8988T (cell line): ENCODE measurements at regions not wholly inside any gene's neighbourhood (a gene's known extent, or its start where the extent isn't known, plus 50 kb on each side); places are given as distances from the start of the nearest gene placed in this dataset.

ENCODE experiments used
- DNase-seq: peaks from one replicate; pipeline ENCODE4 v3.0.0; 2011

DNA sequence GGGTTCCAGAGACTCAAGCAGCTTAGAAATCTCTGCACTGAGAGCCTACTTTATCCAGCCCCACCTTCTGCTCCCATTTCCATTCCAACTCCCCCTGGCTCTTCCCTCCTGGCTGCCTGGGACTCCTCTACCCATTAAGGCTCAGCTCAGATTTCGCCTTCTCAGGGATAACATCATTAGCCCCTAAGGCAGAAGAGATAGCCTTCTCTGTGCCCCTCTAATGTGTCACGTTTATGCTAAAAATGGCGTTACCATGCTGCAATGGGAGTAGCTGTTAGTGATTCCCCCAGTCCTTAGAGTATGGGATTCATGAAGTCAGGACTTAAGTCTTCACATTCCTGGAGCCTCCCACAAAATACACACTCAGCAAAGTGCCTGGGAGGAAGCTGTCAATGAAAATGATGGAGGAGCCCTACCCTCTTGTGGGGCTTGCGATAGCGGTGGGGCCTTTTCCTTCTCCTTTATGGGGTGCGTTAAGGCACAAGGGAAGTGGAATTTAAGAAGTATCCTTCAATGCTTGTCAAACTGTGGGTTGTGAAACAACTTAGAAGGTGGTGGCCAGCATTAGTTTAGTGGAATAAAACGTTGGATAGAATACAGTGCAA, 144.7 kb upstream of the COPS8 start:
- no peak for DNase-seq

DNA sequence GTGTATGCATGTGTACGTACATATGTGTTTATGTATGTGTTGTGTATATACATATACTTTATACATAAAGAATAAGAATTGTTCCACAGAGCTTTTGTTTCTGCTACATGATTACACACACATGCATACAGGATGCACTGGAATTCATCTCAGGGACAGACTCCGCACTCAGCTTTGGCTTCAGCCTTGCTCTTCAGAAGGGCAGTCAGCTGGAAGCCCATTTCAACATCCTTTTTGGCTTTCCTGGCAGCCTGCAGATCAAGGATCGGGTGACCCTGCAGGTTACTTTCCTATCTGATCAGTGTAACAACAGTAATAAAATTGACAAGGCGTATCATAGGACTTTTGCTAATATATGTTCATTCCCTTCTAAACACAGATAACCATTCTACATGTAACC, 144.1 kb upstream of the COPS8 start:
- no peak for DNase-seq

DNA sequence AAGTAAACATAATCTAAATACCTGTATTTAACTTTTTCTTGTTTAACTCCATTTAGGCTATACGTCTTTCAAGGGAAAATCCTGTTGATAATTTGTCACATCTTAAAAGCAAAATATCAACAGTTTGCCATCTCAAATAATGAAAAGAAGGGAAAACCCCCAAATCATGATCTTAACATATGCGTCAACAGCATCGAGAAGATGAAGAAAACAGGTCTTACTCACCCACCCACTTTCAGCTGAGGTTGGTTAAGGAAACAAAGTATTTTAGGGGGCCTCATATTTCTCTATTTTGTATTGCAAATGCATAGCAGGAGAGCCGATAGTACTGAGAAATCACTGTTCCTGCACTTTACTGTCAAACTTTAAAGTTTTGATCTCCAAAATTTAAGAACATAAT, 143.1 kb upstream of the COPS8 start:
- no peak for DNase-seq

DNA sequence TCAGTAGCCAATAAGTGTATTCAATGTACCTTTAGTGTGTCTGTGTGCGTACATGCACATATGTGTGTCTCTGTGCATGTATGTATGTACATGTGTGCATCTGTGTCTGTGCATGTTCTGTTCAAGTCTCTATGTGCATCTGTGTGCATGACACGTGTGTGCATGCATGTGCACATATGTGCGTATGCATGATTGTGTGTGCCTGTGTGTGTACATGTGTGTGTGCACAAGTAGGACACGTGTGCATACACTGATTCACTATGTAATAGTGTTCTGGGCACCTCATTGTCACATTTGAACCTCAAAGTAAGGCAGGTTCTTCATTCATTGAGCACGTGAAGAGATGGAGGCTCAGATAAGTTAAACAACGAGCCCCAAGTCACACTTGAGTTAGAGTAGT, 142.6 kb upstream of the COPS8 start:
- DNase-seq = no peak

DNA sequence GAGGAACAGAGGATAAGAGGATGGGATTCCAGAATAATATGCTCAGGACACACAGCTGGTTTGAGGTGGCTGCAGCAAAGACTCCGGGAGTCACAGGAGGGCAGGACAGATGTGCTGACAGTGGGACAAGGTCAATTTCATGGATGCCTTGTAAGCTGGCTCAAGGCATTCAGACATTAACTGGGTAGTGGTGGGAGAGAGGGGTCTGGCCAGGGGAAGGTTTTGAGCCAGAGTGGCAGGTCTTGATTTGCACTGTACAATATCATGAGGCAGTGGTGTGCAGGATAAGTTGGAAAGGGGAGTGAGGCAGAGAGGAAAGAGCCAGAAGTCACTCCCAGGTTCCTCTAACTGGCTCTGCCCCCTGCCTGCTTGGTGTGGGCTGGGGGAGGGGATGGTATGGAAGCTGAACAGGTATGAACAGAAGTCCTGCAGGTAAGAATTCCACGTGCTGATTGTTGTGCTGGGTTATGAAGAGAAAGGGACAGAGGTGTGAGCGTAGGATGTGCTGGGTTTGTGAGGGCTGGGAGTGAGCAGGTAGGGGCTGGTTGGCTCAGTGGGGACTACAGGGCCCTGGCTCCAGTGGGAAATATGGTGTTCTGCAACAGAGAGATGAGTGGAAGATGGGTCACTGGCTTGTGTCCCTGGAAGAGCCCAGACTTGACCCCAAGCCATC, 141.7 kb upstream of the COPS8 start:
- no peak for DNase-seq

DNA sequence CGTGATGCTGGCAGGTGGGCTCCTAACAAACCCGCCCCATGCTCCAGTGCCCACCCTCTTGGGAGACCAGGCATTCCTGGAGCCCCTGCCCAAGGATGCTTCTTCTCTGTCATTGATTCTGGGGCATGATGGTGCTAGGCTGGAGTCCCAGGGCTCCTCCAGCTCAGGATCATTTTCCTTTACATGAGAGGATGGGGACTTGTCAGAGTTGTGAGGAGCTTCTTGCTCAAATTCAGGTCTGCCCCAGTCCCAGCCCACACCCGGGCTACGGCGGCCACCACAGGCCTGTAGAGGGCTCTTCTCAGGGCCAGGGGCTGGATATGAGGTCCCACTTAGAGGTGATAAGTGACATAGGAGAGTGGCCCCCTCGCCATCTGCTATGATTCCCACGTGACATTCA, 141.1 kb upstream of the COPS8 start:
- DNase-seq = no peak

DNA sequence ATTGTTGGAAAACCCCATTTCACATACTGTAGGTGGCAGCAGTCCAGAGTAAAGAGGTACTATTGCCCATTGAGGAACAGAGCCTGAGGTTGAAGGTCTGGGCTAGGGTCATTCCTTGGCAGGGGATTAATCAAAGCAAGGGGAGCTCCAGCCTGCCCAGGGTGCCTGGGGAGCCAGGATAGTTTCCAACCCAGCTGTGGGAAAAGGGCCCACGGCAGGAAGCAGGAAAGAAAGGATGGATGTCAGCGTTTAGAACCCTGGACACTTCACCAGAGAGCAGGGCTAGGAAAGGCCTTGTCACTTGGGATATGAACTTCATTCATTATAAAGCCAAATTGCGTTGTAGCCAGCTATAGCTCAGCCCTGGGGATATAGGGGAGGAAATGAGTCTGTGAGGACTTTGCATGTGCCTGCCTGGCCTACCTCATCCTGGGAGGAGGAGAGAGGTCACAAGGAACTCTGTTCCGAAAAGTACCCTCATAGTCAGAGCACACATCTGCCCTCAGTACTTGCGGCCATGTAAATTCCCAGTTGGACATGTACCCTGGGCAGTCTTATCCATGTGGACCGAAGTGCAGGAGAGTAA, 140.2 kb upstream of the COPS8 start:
- DNase-seq = no peak

DNA sequence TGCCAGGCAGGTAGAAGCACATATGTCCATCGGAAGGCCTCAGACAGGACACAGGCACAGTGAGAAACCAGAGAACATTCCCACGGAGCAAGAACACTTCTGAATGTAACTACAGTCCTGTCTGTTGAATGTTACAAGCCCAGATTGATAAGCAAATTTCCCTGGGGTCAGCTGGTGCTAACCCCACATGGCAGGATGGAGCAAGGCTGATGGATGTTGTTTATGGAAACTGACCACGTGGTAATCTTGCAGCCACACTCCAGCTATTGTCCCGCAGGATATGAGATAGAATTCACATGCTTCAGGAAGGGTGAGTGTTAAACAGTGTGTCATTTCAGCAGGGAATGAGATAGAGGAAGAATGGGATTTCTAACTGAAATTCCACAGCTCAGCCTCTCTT, 138.8 kb upstream of the COPS8 start:
- no peak for DNase-seq

DNA sequence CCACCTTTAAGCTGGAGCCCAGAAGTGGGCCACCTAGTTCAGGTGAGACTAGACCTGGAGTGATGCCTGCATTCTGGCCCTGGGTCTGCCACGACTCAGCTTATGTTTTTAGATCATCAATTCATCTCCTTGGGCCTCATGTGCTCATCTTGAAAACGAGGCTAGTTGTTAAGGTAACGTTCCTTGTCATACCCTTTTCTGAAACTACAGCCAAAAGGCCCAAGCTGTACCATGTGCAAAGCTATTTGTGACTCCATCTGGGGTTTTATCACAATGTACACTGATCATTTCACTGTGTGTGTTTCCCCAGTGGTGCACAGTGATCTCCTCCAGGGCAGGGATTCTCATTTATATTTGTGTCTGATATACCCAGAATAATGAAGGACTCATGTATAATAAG, 138.4 kb upstream of the COPS8 start:
- no peak for DNase-seq

DNA sequence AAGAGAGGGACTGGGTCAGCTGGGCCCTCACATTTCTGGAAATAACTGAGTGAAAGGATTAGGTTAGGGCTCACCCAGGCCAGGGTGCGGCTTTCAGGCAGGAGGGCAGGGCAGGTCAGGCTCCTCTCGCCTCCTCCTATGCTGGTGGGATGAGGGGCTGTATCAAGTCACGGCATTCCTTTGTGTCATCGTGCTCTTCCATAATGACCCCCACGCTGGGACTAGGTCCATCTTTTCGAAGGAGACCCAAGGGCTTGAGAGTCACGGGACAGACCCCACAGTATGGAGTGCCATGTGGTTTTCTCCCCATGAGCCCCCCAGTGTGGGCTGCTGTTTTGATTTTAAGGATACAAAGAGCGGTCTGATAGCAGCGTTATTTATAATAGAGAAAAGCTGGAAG, 137.8 kb upstream of the COPS8 start:
- no peak for DNase-seq

DNA sequence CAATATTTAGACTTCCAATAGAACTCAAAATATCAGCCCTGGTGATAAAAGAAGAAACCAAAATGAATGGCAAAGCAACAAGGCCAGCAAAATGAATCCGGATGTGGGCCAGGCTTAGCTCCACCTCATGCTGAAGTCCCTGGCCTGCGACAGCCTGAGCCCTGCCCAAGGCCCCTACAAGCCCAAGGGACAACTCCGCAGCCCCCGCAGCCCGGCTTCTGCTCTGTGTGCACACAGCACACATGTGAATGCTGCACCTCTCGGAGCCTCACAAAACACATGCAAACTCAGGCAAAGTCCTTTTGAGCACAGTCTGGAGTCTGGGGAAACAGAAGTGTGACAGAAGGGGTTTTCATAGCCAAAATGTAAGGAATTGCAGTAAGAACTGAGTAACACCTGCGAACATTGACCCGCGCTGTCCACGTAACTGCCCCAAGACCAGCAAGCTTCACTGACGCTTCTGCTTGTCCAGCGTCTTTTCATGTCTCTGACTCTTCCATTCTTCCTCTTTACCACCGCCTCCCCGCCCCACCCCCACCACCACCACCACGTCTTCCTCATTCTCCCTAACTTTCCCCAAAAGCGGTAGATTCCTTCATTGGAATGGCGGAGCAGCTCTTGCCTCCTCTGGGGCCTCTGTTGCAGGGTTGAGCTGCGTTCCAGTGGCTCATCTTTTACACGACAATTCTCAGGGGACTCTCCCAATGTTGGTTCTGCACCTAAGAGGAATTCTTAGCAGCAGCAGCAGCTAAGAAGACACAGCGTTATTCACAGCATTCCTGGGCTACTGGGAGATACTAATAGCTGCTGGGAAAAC, 136.4 kb upstream of the COPS8 start:
- no peak for DNase-seq

DNA sequence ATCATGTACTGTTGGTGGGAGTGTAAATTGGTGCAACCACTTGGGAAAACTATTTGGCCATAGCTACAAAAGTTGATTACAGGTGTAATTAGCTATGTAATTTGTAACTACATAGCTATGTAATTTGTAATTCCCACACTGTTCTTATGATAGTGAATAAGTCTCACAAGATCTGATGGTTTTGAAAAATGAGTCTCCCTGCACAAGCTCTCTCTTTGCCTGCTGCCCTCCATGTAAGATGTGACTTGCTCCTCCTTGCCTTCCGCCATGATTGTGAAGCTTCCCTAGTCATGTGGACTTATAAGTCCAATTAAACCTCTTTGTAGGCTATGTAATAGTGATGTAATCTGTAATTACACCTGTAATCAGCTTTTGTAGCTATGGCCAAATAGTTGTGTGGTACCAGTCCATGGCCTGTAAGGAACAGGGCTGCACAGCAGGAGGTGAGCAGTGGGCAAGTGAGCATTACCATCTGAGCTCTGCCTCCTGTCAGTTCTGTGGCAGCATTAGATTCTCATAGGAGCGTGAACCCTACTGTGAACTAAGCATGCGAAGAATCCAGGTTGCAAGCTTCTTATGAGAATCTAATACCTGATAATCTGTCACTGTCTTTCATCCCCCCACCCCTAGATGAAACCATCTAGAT, 133.7 kb upstream of the COPS8 start:
- DNase-seq = no peak

DNA sequence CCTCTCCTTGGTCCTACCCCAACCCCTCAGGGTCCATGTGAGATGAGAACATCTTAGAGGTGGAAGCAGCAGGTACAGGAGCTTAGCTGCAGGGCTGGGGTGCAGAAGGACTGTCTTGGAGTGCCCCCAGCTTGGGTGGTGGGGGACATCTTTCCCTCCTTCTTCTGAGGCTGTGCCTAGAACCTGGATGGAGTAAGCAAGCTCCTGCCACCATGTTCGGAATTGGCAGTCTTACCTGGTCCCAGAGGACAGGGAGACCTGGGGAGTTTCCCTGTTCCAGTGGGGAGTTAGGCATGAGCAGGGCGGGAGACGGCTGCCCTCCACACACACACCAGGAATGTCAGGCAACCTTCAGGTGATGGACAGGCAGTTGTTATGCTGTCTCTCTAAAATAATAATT, 131.0 kb upstream of the COPS8 start:
- DNase-seq = no peak

DNA sequence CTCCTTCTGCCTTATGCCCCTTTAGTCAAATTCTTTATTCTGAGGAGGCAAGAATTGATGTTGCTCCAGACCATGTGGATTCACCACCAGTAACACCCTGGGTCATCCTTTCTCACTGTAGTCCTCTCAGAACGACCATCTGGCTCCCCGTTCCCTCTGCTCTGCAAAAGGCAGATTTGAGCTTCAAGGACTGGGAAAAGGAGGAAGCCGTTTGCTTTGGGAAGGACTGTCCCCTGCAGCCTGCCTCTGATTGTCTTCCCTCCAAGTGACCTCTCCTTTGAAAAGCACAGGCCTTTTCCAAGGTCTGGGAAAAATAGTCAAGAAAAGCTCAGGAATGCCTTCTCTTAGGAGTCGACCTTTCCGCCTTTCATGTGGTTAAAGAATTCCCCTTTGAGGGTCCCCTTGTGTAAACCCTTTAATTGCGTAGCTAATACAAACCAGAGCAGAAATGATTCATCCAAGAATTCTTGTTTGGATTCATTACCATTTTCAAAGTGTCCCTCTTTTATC, 130.1 kb upstream of the COPS8 start:
- DNase-seq = no peak

DNA sequence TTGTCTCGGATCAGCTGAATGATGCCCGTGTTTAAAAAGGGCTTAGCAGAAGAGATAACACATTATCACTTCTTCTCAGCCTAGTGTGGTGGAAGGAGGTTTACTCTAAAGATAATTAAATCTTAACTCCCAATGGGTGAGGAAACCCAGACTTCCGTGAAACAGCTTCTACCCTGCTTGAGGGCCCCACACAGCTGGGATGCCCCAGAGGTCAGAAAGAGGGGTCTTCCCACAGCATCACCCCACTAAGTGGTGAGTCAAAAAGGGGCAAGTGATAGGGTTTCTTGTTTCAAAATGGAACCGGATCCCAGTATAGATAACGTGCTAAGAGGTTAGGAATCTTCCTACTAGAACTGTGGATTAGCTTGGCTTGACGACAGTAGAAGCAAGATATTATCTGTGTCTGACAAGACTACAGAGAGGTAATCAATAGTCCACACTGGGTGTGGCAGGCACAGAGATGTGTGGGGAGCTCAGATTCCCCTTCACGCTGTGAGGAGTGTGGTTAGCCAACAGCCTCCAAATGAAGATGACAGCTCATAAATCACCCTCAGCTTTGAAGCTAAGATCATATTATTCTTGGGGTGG, 129.6 kb upstream of the COPS8 start:
- DNase-seq = no peak

DNA sequence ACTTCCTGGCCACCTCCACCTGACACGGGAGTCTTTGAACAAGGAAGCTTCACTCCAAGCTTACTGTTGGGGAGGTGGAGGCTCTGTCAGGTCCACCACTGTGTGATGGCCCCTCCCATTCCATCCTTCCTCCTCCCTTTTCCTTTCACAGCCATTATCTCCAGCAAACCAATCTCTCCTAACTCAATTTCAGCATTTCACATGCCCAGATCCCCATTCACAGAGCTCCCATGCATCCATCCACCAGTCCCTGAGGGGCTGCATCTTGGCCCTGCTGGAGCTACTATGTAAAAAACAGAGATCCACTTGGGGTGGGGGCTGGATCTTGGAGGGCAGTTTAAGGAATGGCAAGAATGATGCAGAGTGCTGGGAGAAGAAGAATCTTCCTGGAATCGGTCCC, 129.0 kb upstream of the COPS8 start:
- DNase-seq = no peak

DNA sequence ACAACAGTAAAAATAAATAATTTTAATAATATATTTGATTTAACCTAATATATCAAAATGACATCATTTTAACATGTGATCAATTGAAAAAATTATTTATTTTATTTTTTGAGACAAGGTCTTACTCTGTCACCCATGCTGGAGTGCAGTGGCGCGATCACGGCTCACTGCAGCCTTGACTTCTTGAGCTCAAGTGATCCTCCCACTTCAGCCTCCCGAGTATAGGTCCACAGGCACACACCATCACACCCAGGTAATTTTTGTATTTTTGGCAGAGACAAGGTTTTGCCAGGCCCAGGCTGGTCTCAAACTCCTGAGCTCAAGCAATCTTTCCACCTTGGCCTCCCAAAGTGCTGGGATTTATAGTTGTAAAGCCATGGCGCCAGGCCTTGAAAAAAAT, 126.7 kb upstream of the COPS8 start:
- no peak for DNase-seq

DNA sequence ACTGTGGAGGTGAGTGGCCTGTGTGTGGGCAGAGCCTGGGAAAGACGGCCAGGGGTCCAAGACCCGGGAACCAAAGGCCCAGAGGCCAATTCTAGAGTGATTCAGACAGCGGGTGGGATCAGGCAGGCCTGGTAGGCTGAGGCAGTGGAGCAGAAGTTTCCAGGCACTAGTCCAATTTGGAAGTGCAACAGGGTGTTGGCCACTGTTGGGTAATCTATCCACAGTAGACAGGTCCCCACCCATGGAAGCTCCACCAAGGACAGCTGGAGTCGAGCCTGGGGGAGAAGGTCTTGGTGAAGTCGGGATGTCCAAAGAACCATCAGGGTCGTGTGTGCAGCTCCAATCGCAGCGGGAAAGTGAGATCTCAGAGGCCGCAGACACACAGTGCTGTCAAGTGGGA, 125.8 kb upstream of the COPS8 start:
- DNase-seq = no peak

DNA sequence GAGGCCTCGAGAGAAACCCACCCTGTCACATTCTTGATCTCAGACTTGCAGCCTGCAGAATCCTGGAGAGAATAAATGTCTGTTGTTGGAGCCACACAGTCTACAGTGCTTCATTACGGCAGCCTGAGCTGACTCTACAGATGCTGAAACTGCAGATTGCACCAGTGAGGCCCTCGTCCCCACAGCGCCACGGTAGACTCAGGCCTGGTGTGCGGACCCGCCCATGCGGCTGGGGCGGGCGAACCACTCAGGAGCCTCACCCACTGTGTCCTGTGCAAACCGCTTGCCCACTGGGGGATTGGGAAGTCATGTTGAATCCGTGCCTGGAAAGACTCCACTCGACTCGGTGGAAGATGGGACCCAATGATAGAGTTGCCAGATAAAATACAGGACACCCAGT, 125.2 kb upstream of the COPS8 start:
- DNase-seq = no peak

DNA sequence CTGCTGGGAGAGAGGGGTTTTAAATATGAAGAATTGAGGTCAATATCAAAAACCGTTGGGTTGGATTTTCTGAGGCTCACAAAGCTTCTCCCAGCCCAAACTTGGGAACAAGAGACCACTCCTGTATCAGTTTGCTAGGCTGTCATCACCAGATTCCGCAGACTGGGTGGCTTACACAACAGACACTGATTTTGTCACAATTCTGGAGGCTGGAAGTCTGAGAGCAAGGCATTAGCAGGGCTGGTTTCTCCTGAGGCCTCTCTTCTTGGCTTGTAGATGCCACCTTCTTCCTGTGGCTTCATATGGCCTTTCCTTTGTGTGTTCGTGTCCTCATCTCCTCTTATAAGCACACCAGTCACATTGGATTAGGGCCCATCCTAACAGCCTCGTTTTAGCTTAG, 122.9 kb upstream of the COPS8 start:
- no peak for DNase-seq

DNA sequence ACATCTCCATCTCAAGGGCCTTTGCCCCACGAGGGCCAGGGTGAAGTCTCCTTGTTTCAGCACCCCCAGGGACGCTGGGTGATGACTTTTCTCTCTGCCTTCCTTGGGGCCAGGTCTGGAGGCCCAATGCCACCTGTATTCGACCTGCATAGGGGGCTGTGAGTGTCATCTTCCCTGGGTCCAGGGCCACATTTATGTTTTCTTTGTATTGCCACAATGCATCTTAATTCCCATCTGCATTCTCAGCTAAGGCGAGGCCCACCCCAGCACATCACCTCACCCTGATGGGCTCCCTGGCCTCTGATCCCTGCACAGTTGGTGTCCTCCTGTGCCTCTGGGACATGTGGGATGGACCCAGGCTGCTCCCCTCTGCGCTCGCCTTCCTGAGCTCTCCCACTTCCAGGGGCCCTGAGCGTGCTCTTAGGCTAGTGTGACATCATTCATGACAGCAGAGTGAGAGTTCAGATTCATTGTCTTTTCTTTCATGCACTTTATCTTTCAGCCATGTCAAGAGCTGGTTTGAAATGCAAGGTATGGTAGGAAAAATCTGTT, 122.0 kb upstream of the COPS8 start:
- DNase-seq = no peak

DNA sequence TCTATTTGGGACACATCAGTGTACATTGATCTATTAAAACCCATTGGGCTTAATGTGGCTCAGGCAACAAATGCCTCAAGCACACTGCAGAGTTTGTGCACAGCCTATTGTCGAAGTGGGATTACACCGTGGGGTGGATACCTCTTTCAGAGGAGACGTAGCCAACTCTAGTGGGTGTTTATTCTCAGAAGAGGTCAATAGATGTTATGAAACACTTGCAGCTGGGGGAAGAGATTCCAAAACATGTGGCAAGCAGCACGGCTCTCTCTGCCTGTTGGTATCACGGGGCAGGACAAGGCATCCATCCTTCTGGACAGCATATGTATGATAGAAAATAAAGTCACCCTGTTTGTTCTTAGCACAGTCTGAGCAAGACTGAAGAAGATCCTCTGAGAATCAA, 121.4 kb upstream of the COPS8 start:
- no peak for DNase-seq
